SU-DHL-6 (cell line): ENCODE measurements at regions not wholly inside any gene's neighbourhood (a gene's known extent, or its start where the extent isn't known, plus 50 kb on each side); places are given as distances from the start of the nearest gene placed in this dataset.

Experiments used
- H2AFZ ChIP-seq: fragments of 200-600 bp; sonication (generic); 2 replicates; pipeline ENCODE4 v1.6.1; 2014; ENCODE audit warnings: low read depth, mild to moderate bottlenecking, moderate library complexity, mixed read lengths, antibody characterized with exemption, low read length; ENCODE audit not compliant: severe bottlenecking
- H3F3A ChIP-seq: fragments of 200-600 bp; shearing (Covaris generic); 2 replicates; pipeline ENCODE4 v1.6.0; 2016; ENCODE audit warnings: antibody characterized with exemption, mild to moderate bottlenecking; ENCODE audit not compliant: insufficient read depth
- H3K27ac ChIP-seq: fragments of 200-600 bp; sonication (generic); 2 replicates; pipeline ENCODE4 v1.5.1; 2016; ENCODE audit warnings: low read depth, mild to moderate bottlenecking, low read length, moderate library complexity, mixed read lengths
- H3K27me3 ChIP-seq: fragments of 200-600 bp; sonication (generic), shearing (Covaris generic); 2 replicates; pipeline ENCODE4 v1.6.0; 2014; ENCODE audit warnings: mild to moderate bottlenecking, low read length
- H3K36me3 ChIP-seq: fragments of 200-600 bp; sonication (generic); 2 replicates; pipeline ENCODE4 v1.6.1; 2014; ENCODE audit warnings: mild to moderate bottlenecking, low read length, mixed read lengths
- H3K4me2 ChIP-seq: fragments of 300-600, 200-600 bp; shearing (Covaris generic), sonication (generic); 2 replicates; pipeline ENCODE4 v1.6.0; 2014; ENCODE audit warnings: low read length, low read depth, mild to moderate bottlenecking; ENCODE audit not compliant: poor library complexity, severe bottlenecking
- H3K4me3 ChIP-seq: fragments of 200-600 bp; sonication (generic); 2 replicates; pipeline ENCODE4 v1.5.1; 2014; ENCODE audit warnings: antibody characterized with exemption, low read length, mild to moderate bottlenecking, mixed read lengths; ENCODE audit not compliant: insufficient read depth, poor library complexity, severe bottlenecking
- H3K79me2 ChIP-seq: fragments of 200-600 bp; sonication (generic); 2 replicates; pipeline ENCODE4 v1.6.1; 2014; ENCODE audit warnings: mild to moderate bottlenecking, low read length, moderate library complexity; ENCODE audit not compliant: insufficient read depth
- H3K9ac ChIP-seq: fragments of 200-600 bp; sonication (generic); 2 replicates; pipeline ENCODE4 v1.7.0; 2014; ENCODE audit warnings: mild to moderate bottlenecking, low read length
- H3K9me2 ChIP-seq: fragments of 200-600 bp; sonication (generic); replicated peaks from 2 replicates; pipeline ENCODE4 v1.6.1; 2014; ENCODE audit warnings: low read length; ENCODE audit not compliant: insufficient read depth
- H3K9me3 ChIP-seq: fragments of 200-600 bp; sonication (generic); 2 replicates; pipeline ENCODE4 v1.6.1; 2014; ENCODE audit warnings: low read length, mixed read lengths; ENCODE audit not compliant: insufficient read depth
- H4K20me1 ChIP-seq: fragments of 200-600 bp; sonication (generic); 2 replicates; pipeline ENCODE4 v1.6.1; 2014; ENCODE audit warnings: low read depth, mild to moderate bottlenecking, antibody characterized with exemption, low read length, moderate library complexity, mixed read lengths
- CTCF ChIP-seq: fragments of 200-600 bp; sonication (generic); IDR thresholded peaks from one replicate; pipeline ENCODE4 v1.5.1; 2017; ENCODE audit warnings: antibody characterized with exemption, mild to moderate bottlenecking, low read length, moderate library complexity; ENCODE audit not compliant: insufficient read depth, poor library complexity, severe bottlenecking
- EZH2phosphoT487 ChIP-seq: fragments of 200-600 bp; sonication (generic), shearing (Covaris generic); conservative IDR thresholded peaks from 2 replicates; pipeline ENCODE4 v1.6.1; 2018; ENCODE audit warnings: mild to moderate bottlenecking, antibody characterized with exemption, low read length, moderate library complexity, mixed read lengths

- H2AFZ ChIP-seq = no peak overlapping the region
- H3F3A ChIP-seq = no peaks in the 10 kb centered on the region
- H3K36me3 ChIP-seq = no peaks in the 10 kb centered on the region
- H3K9ac ChIP-seq = no peak overlapping the region
- no peaks in the 10 kb centered on the region for H3K9me2 ChIP-seq
- TF ChIP-seq CTCF (no peak), EZH2phosphoT487 (no peak)
- H3K27me3 ChIP-seq = 0 out of 2 replicates have a peak, but pooled peaks cover 3% of the 10 kb centered on the region
- no peaks in the 10 kb centered on the region for H4K20me1 ChIP-seq
- no peaks in the 10 kb centered on the region for H3K79me2 ChIP-seq
- H3K27ac ChIP-seq = no peak overlapping the region
- no peak overlapping the region for H3K4me3 ChIP-seq
- no peaks in the 10 kb centered on the region for H3K9me3 ChIP-seq
- H3K4me2 ChIP-seq = no peak overlapping the region
These were observed 178.9 kb downstream of the NMUR2 start for GRCh38 chr5:152226191-152226590.

- no peaks in the 10 kb centered on the region for H3K27me3 ChIP-seq
- TF ChIP-seq EZH2phosphoT487 = no peak
- TF ChIP-seq CTCF = no peak
- no peaks in the 10 kb centered on the region for H4K20me1 ChIP-seq
- no peaks in the 10 kb centered on the region for H3F3A ChIP-seq
- H2AFZ ChIP-seq = no peak overlapping the region
- H3K36me3 ChIP-seq = no peaks in the 10 kb centered on the region
- H3K9me2 ChIP-seq = no peaks in the 10 kb centered on the region
- no peaks in the 10 kb centered on the region for H3K9me3 ChIP-seq
- H3K79me2 ChIP-seq = no peaks in the 10 kb centered on the region
- H3K9ac ChIP-seq = no peak overlapping the region
- no peak overlapping the region for H3K27ac ChIP-seq
- no peak overlapping the region for H3K4me2 ChIP-seq
- no peak overlapping the region for H3K4me3 ChIP-seq
These were observed 183.1 kb downstream of the NMUR2 start for GRCh38 chr5:152221721-152222629.

- H4K20me1 ChIP-seq = no peaks in the 10 kb centered on the region
- no peak overlapping the region for H3K4me3 ChIP-seq
- no peaks in the 10 kb centered on the region for H3K9me2 ChIP-seq
- H3K36me3 ChIP-seq = no peaks in the 10 kb centered on the region
- no peak overlapping the region for H3K27ac ChIP-seq
- H3F3A ChIP-seq = no peaks in the 10 kb centered on the region
- no peak overlapping the region for H2AFZ ChIP-seq
- H3K9ac ChIP-seq = no peak overlapping the region
- no peaks in the 10 kb centered on the region for H3K79me2 ChIP-seq
- H3K9me3 ChIP-seq = no peaks in the 10 kb centered on the region
- no peak for TF ChIP-seq EZH2phosphoT487
- no peak for TF ChIP-seq CTCF
- no peak overlapping the region for H3K4me2 ChIP-seq
- no peaks in the 10 kb centered on the region for H3K27me3 ChIP-seq
These were observed 186.4 kb downstream of the NMUR2 start for GRCh38 chr5:152218694-152219093.
